NCI-H82 treated with DMSO at 0.1 percent for 48 hours (cell line): ENCODE measurements at regions not wholly inside any gene's neighbourhood (a gene's known extent, or its start where the extent isn't known, plus 50 kb on each side); places are given as distances from the start of the nearest gene placed in this dataset.
A peak's percentile ranks its signal among the peaks of the same experiment; 100 is the strongest.

ENCODE experiments used
- DNase-seq: peaks from one replicate; lab custom pipeline; 2025; ENCODE audit not compliant: unreplicated experiment; lab: John Stamatoyannopoulos, UW

- no peak for DNase-seq
Observed at GRCh38 chr13:95352486-95352885, 51.2 kb upstream of the ABCC4 start.

GRCh38 chr13:95354156-95354555, 52.9 kb upstream of the ABCC4 start:
- no peak for DNase-seq

GRCh38 chr13:95354680-95355487, 53.6 kb upstream of the ABCC4 start:
- no peak for DNase-seq

GRCh38 chr13:95355494-95355893, 54.2 kb upstream of the ABCC4 start:
- DNase-seq, result no peak

- DNase-seq, result no peak
Observed at GRCh38 chr13:95356916-95357315, 55.7 kb upstream of the ABCC4 start.

- DNase-seq, result no peak
Observed at GRCh38 chr13:95357875-95358274, 56.6 kb upstream of the ABCC4 start.

GRCh38 chr13:95360052-95360451, 58.8 kb upstream of the ABCC4 start:
- no peak for DNase-seq

GRCh38 chr13:95360464-95361097, 59.3 kb upstream of the ABCC4 start:
- DNase-seq, result no peak

GRCh38 chr13:95361686-95362085, 60.4 kb upstream of the ABCC4 start:
- DNase-seq, result no peak

GRCh38 chr13:95362666-95363065, 61.4 kb upstream of the ABCC4 start:
- DNase-seq, result no peak

GRCh38 chr13:95367309-95367843, 66.1 kb upstream of the ABCC4 start:
- DNase-seq, result no peak

GRCh38 chr13:95368998-95369397, 67.7 kb upstream of the ABCC4 start:
- no peak for DNase-seq

- no peak for DNase-seq
Observed at GRCh38 chr13:95375706-95376105, 74.5 kb upstream of the ABCC4 start.

- no peak for DNase-seq
Observed at GRCh38 chr13:95378603-95379002, 77.4 kb upstream of the ABCC4 start.

- DNase-seq, result peak; percentile 68
Observed at GRCh38 chr13:95380468-95381211, 79.4 kb upstream of the ABCC4 start.

- DNase-seq, result no peak
Observed at GRCh38 chr13:95381212-95381527, 79.9 kb upstream of the ABCC4 start.

GRCh38 chr13:95382411-95382810, 81.2 kb upstream of the ABCC4 start:
- DNase-seq, result no peak

- no peak for DNase-seq
Observed at GRCh38 chr13:95382916-95383315, 81.7 kb upstream of the ABCC4 start.

- no peak for DNase-seq
Observed at GRCh38 chr13:95385373-95385772, 84.1 kb upstream of the ABCC4 start.

- DNase-seq, result no peak
Observed at GRCh38 chr13:95385798-95386197, 84.5 kb upstream of the ABCC4 start.

GRCh38 chr13:95386370-95386769, 85.1 kb upstream of the ABCC4 start:
- DNase-seq, result no peak

GRCh38 chr13:95387733-95388207, 86.5 kb upstream of the ABCC4 start:
- no peak for DNase-seq
